GM12874 (cell line): ENCODE measurements at regions not wholly inside any gene's neighbourhood (a gene's known extent, or its start where the extent isn't known, plus 50 kb on each side); places are given as distances from the start of the nearest gene placed in this dataset.

Source experiments
- CTCF ChIP-seq: IDR thresholded peaks from 2 replicates; pipeline ENCODE4 v1.5.1; 2011; ENCODE audit warnings: low read depth, mild to moderate bottlenecking, control low read depth, low read length, moderate library complexity; ENCODE audit not compliant: insufficient read depth

GRCh38 chr14:25942090-25942489 lies 655.7 kb downstream of the NOVA1 start:
- TF ChIP-seq CTCF = no peak

- TF ChIP-seq CTCF = no peak
Observed at GRCh38 chr14:25933731-25934130, 664.1 kb downstream of the NOVA1 start.

GRCh38 chr14:25929881-25930615 lies 667.8 kb downstream of the NOVA1 start:
- TF ChIP-seq CTCF = no peak

GRCh38 chr14:25911831-25912230 lies 686.0 kb downstream of the NOVA1 start:
- TF ChIP-seq CTCF = no peak

GRCh38 chr14:25909045-25909747 lies 688.6 kb downstream of the NOVA1 start:
- no peak for TF ChIP-seq CTCF

- no peak for TF ChIP-seq CTCF
Observed at GRCh38 chr14:25908277-25909044, 689.4 kb downstream of the NOVA1 start.

- no peak for TF ChIP-seq CTCF
Observed at GRCh38 chr14:25904446-25904845, 693.4 kb downstream of the NOVA1 start.
